ENCODE measurements at regions not wholly inside any gene's neighbourhood (a gene's known extent, or its start where the extent isn't known, plus 50 kb on each side); places are given as distances from the start of the nearest gene placed in this dataset.

- no peak for TF ChIP-seq CTCF (IDR thresholded peaks at IDR 0.05; ENCODE audit: control insufficient read depth, extremely low read depth, insufficient read depth)
- no peak for DNase-seq (ENCODE audit: low read depth)
- H3K4me3 ChIP-seq (ENCODE audit: low read depth, low read length), result no peak overlapping the region
Observed at GRCh38 chr4:147192679-147193078, 247.0 kb upstream of the TTC29 start.

GRCh38 chr4:147194114-147194513 lies 248.4 kb upstream of the TTC29 start:
- no peak for DNase-seq (ENCODE audit: low read depth)
- TF ChIP-seq CTCF (IDR thresholded peaks at IDR 0.05; ENCODE audit: control insufficient read depth, extremely low read depth, insufficient read depth), result no peak
- H3K4me3 ChIP-seq (ENCODE audit: low read depth, low read length), result no peak overlapping the region

DNA sequence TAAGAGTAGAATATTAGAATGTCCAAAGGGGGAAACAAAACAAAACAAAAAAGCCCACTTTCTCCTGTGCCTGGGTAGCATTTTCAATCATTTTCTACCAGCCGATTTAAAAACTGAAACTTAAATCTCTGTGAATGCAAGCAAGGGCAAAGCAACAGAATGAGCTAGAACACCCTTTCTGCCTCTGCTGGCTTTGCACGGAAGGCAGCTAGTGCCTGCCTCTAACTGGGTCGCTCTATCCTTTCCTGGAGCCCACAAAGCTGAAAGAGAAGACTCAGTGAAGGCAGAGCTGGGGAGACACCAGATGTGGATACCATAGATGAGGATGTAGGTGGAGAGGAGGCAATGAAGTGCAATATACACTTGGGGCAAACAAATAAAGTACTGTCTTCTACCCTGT lies 248.9 kb upstream of the TTC29 start:
- no peak for DNase-seq (ENCODE audit: low read depth)
- no peak overlapping the region for H3K4me3 ChIP-seq (ENCODE audit: low read depth, low read length)
- TF ChIP-seq CTCF (IDR thresholded peaks at IDR 0.05; ENCODE audit: control insufficient read depth, extremely low read depth, insufficient read depth), result no peak

GRCh38 chr4:147195386-147195785 lies 249.7 kb upstream of the TTC29 start:
- DNase-seq (ENCODE audit: low read depth), result no peak

DNA sequence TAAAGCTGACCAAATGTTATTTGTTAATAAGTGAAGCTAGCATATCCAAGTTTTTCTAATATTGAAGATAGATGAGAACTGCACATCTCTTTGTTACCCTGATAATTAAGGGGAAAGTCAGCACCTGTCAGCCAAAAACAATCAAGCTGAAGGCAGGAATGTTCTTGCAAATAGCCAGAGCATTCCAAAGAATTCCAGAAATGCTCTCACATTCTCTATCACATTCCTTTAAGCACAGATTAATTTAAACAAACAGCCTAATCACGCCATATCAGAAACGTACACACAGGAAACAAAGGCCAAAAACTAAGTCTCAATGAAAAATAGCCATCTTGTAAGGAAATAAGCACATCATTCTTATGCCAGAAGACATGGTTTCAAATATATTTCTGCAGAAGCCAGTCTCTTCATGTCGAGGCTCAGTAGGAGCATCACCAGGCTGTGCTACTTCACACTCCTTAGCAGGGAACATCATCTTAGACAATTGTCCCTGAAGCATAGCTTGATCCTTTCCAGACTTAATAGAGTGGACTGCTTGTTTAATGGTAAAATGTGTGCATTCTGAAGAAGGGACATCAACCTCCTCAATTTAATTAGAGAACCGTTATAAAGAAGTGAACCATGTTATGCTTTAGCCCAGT lies 252.9 kb upstream of the TTC29 start:
- DNase-seq (ENCODE audit: low read depth), result no peak
- no peak for TF ChIP-seq CTCF (IDR thresholded peaks at IDR 0.05; ENCODE audit: control insufficient read depth, extremely low read depth, insufficient read depth)
- H3K4me3 ChIP-seq (ENCODE audit: low read depth, low read length), result no peak overlapping the region

More at GRCh38 chr4:147195386-147195785, 249.7 kb upstream of the TTC29 start:
- H3K4me3 ChIP-seq (ENCODE audit: low read depth, low read length), result no peak overlapping the region
- no peak for TF ChIP-seq CTCF (IDR thresholded peaks at IDR 0.05; ENCODE audit: control insufficient read depth, extremely low read depth, insufficient read depth)

GRCh38 chr4:147201016-147201415 lies 255.4 kb upstream of the TTC29 start:
- no peak for DNase-seq (ENCODE audit: low read depth)
- no peak for TF ChIP-seq CTCF (IDR thresholded peaks at IDR 0.05; ENCODE audit: control insufficient read depth, extremely low read depth, insufficient read depth)
- H3K4me3 ChIP-seq (ENCODE audit: low read depth, low read length), result no peak overlapping the region

GRCh38 chr4:147206807-147207206 lies 261.1 kb upstream of the TTC29 start:
- no peak for TF ChIP-seq CTCF (IDR thresholded peaks at IDR 0.05; ENCODE audit: control insufficient read depth, extremely low read depth, insufficient read depth)
- H3K4me3 ChIP-seq (ENCODE audit: low read depth, low read length), result no peak overlapping the region
- no peak for DNase-seq (ENCODE audit: low read depth)

Measured in LNCaP clone FGC (cell line).